IMR-90 (cell line): ENCODE measurements at regions not wholly inside any gene's neighbourhood (a gene's known extent, or its start where the extent isn't known, plus 50 kb on each side); places are given as distances from the start of the nearest gene placed in this dataset.

Experiments used
- ATAC-seq: fragments of 200-7000 bp; cut with Tn5 transposase; 2 replicates; pipeline ENCODE4 v1.9.1; 2020; ENCODE audit warnings: low read depth, mild to moderate bottlenecking, moderate library complexity
- BruUV-seq: library from RNA; stranded (reverse); fragments of 400-500 nt; replicated peaks from 2 replicates; lab custom pipeline; 2021; lab: Mats Ljungman, UMichigan
- CTCF ChIA-PET: fragments of 300-600 bp; formaldehyde crosslinking; extraction: SDS; loops from one replicate; lab custom pipeline; 2021; ENCODE audit warnings: antibody characterized with exemption; lab: Yijun Ruan, JAX
- POLR2A ChIA-PET: fragments of 300-600 bp; sonication (Branson Sonifier 250); formaldehyde crosslinking; loops from one replicate; lab custom pipeline; 2022; ENCODE audit warnings: antibody characterized with exemption; ENCODE audit not compliant: unreplicated experiment; lab: Charles Lee
- DNase-seq: peaks from one replicate; pipeline ENCODE4 v3.0.0; 2013
- H2AFZ ChIP-seq: replicated peaks from 2 replicates; pipeline ENCODE3; 2013; ENCODE audit warnings: low read length, mild to moderate bottlenecking; ENCODE audit not compliant: poor library complexity
- H2AK5ac ChIP-seq: 2 replicates; pipeline ENCODE4 v1.6.1; 2013; ENCODE audit warnings: low read depth, low read length, inconsistent platforms
- H2AK9ac ChIP-seq: replicated peaks from 2 replicates; pipeline ENCODE3; 2013; ENCODE audit warnings: mild to moderate bottlenecking, low read depth, low read length, moderate library complexity; ENCODE audit not compliant: poor library complexity
- H2BK120ac ChIP-seq: 2 replicates; pipeline ENCODE4 v1.6.1; 2013; ENCODE audit warnings: low read depth, low read length, inconsistent platforms
- H2BK15ac ChIP-seq: 3 replicates; pipeline ENCODE4 v1.6.1; 2013; ENCODE audit warnings: low read depth, low read length, inconsistent platforms
- H2BK20ac ChIP-seq: 2 replicates; pipeline ENCODE4 v1.6.1; 2013; ENCODE audit warnings: low read depth, mild to moderate bottlenecking, inconsistent platforms, low read length, moderate library complexity
- H2BK5ac ChIP-seq: 2 replicates; pipeline ENCODE4 v1.6.1; 2013; ENCODE audit warnings: mild to moderate bottlenecking, low read depth, low read length, inconsistent platforms; ENCODE audit not compliant: poor library complexity, severe bottlenecking
- H3K14ac ChIP-seq: replicated peaks from 2 replicates; pipeline ENCODE4 v1.6.1; 2013; ENCODE audit warnings: low read depth, low read length, inconsistent platforms
- H3K18ac ChIP-seq: 2 replicates; pipeline ENCODE4 v1.6.1; 2013; ENCODE audit warnings: low read depth, low read length, control low read depth
- H3K23ac ChIP-seq: 2 replicates; pipeline ENCODE4 v1.6.1; 2013; ENCODE audit warnings: low read depth, low read length, inconsistent platforms
- H3K27ac ChIP-seq: 2 replicates; pipeline ENCODE4 v1.5.1; 2013; ENCODE audit warnings: mild to moderate bottlenecking, control low read depth, low read length; ENCODE audit not compliant: insufficient read depth
- H3K27me3 ChIP-seq: 2 replicates; pipeline ENCODE4 v1.6.1; 2013; ENCODE audit warnings: low read length; ENCODE audit not compliant: control insufficient read depth, insufficient read depth
- H3K36me3 ChIP-seq: 2 replicates; pipeline ENCODE4 v1.6.1; 2013; ENCODE audit warnings: low read length, mixed read lengths; ENCODE audit not compliant: control insufficient read depth, insufficient read depth
- H3K4ac ChIP-seq: 2 replicates; pipeline ENCODE4 v1.6.1; 2013; ENCODE audit warnings: low read depth, low read length, inconsistent platforms
- H3K4me1 ChIP-seq: 2 replicates; pipeline ENCODE4 v1.6.1; 2013; ENCODE audit warnings: low read length, mixed read lengths; ENCODE audit not compliant: control insufficient read depth, insufficient read depth
- H3K4me2 ChIP-seq: 2 replicates; pipeline ENCODE4 v1.6.1; 2013; ENCODE audit warnings: low read depth, mild to moderate bottlenecking, control low read depth, low read length, moderate library complexity
- H3K4me3 ChIP-seq: 2 replicates; pipeline ENCODE4 v1.5.1; 2013; ENCODE audit warnings: low read depth, mild to moderate bottlenecking, control low read depth, low read length, moderate library complexity; ENCODE audit not compliant: insufficient read depth
- H3K56ac ChIP-seq: 2 replicates; pipeline ENCODE4 v1.6.1; 2013; ENCODE audit warnings: low read length, inconsistent platforms; ENCODE audit not compliant: insufficient read depth; ENCODE audit errors: extremely low read depth
- H3K79me1 ChIP-seq, 2 experiments: 2 replicates each; pipeline ENCODE4 v1.6.1; 2013; ENCODE audit warnings: low read length in 2 of 2, inconsistent platforms in 1 of 2, low read depth in 1 of 2
- H3K9ac ChIP-seq: 2 replicates; pipeline ENCODE4 v1.6.1; 2013; ENCODE audit warnings: low read depth, low read length, control low read depth
- H3K9me1 ChIP-seq: 2 replicates; pipeline ENCODE4 v1.6.1; 2013; ENCODE audit warnings: low read length, inconsistent platforms; ENCODE audit not compliant: insufficient read depth
- H3K9me3 ChIP-seq: 2 replicates; pipeline ENCODE4 v1.6.1; 2013; ENCODE audit warnings: low read length; ENCODE audit not compliant: control insufficient read depth, insufficient read depth
- H4K20me1 ChIP-seq: 2 replicates; pipeline ENCODE4 v1.6.1; 2013; ENCODE audit warnings: low read length, inconsistent platforms; ENCODE audit not compliant: insufficient read depth
- H4K5ac ChIP-seq: 2 replicates; pipeline ENCODE4 v1.6.1; 2013; ENCODE audit warnings: mild to moderate bottlenecking, low read depth, low read length, control low read depth
- H4K8ac ChIP-seq, 2 experiments: 2 replicates each; pipeline ENCODE4 v1.6.1; 2013; ENCODE audit warnings: low read depth in 2 of 2, low read length in 2 of 2, control low read depth in 1 of 2, inconsistent platforms in 1 of 2
- H4K91ac ChIP-seq: 2 replicates; pipeline ENCODE4 v1.6.1; 2013; ENCODE audit warnings: low read depth, low read length, inconsistent platforms; ENCODE audit not compliant: insufficient read depth
- MAFK ChIP-seq: IDR thresholded peaks from 2 replicates; pipeline ENCODE4 v1.6.1; 2012; ENCODE audit warnings: low read depth, low read length, improper control_type of control experiment
- MXI1 ChIP-seq: IDR thresholded peaks from 2 replicates; pipeline ENCODE4 v1.6.1; 2012; ENCODE audit warnings: low read depth, mild to moderate bottlenecking, low read length, moderate library complexity, borderline replicate concordance
- WGBS, 2 experiments: methylation state at CpG; one replicate each; pipeline versions ENCODE4 v1.1.5 to v1.1.7; 2013; ENCODE audit warnings: missing lambda C conversion rate in 2 of 2; ENCODE audit not compliant: insufficient read length in 1 of 2; ENCODE audit errors: extremely low coverage in 2 of 2; 5-methylcytosine and 5-hydroxymethylcytosine counted together
- dilution Hi-C: fragments of 300-500 bp; cut with HindIII; formaldehyde crosslinking; loops from one replicate; pipeline ENCODE4 v1.14.3; 2018; ENCODE audit warnings: low sequenced_read_pairs; ENCODE audit not compliant: unreplicated experiment
- in situ Hi-C: fragments of 300-500 bp; cut with MboI; formaldehyde crosslinking; loops from 3 replicates; pipeline ENCODE4 v1.14.3; 2019; ENCODE audit warnings: low sequenced_read_pairs, inconsistent platforms, mixed read lengths
- intact Hi-C: fragments of 100-400 bp; cut with micrococcal nuclease; formaldehyde crosslinking; loops from 2 replicates; pipeline ENCODE4 v1.10.0; 2022

DNA sequence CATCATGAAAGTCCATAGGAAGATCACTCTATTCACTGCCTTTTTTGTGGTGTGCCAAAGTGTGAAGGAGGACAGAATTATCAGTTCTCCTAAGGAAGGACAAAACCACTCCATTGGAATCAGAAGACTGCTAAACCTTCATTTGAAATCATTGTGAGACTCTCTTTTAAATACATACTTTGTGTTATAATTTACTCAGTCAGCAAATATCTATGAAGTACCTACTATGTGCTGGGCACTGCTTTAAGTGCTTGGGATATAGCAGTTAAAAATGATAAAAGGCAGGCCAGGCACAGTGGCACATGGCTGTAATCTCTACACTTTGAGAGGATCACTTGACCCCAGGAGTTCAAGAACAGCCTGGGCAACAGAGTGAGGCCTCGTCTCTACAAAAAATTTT is 692.3 kb downstream of the DSC3 start:
- Histone ChIP-seq H3K79me1 (no peaks in the 10 kb centered on the region), H2AK5ac (no peak overlapping the region), H2BK15ac (no peak overlapping the region), H3K18ac (no peak overlapping the region), H3K14ac (no peak overlapping the region), H4K8ac (no peak overlapping the region), H4K20me1 (no peaks in the 10 kb centered on the region), H3K4me3 (no peak overlapping the region), H3K27me3 (no peaks in the 10 kb centered on the region), H3K36me3 (no peaks in the 10 kb centered on the region), H2BK120ac (no peak overlapping the region), H4K91ac (no peak overlapping the region), H3K9me3 (peaks cover 11% of the 10 kb centered on the region), H3K56ac (no peak overlapping the region), H3K9me1 (no peaks in the 10 kb centered on the region), H2AFZ (no peak overlapping the region), H2AK9ac (no peak overlapping the region), H2BK20ac (no peak overlapping the region), H3K23ac (no peak overlapping the region), H3K4ac (no peak overlapping the region), H3K27ac (no peak overlapping the region), H3K9ac (no peak overlapping the region), H3K4me2 (no peak overlapping the region), H2BK5ac (no peak overlapping the region), H3K4me1 (no peaks in the 10 kb centered on the region), H4K5ac (no peak overlapping the region)
- WGBS, 2 experiments, result no CpG with 5 or more reads among the region's 1 CpG
- intact Hi-C loops (no loop called here), dilution Hi-C loops (no loop called here), in situ Hi-C loops (no loop called here)
- ChIA-PET CTCF (no interaction called here), POLR2A (no interaction called here)
- DNase-seq, result no peak
- ATAC-seq, result no peak
- TF ChIP-seq MXI1, result no peak
- TF ChIP-seq MAFK, result peak; percentile 56
- BruUV-seq, result no TSS peak
